ENCODE measurements at regions not wholly inside any gene's neighbourhood (a gene's known extent, or its start where the extent isn't known, plus 50 kb on each side); places are given as distances from the start of the nearest gene placed in this dataset.

DNA sequence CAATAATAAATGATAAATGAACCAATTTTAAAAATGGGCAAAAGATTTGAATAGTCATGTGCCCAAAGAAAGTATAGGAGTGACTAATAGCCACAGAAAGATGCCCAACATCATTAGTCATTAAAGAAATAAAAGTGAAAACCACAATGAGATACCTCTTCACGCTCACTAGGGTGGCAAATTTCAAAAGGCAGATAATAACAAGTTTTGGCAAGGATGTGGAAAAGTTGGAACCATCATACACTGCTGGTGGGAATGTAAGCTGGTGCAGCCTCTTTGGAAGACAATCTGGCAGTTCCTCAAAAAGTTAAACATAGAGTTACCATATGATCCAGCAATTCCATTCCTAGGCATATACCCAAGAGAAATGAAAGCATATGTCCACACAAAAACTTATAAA is 1819.8 kb downstream of the MAT2B start:
- no peaks in the 10 kb centered on the region for H3K36me3 ChIP-seq (ENCODE audit: control insufficient read depth in 2 of 2, extremely low read depth in 1 of 2, insufficient read depth in 2 of 2, low read length in 2 of 2)
- TF ChIP-seq, protein P1, sequence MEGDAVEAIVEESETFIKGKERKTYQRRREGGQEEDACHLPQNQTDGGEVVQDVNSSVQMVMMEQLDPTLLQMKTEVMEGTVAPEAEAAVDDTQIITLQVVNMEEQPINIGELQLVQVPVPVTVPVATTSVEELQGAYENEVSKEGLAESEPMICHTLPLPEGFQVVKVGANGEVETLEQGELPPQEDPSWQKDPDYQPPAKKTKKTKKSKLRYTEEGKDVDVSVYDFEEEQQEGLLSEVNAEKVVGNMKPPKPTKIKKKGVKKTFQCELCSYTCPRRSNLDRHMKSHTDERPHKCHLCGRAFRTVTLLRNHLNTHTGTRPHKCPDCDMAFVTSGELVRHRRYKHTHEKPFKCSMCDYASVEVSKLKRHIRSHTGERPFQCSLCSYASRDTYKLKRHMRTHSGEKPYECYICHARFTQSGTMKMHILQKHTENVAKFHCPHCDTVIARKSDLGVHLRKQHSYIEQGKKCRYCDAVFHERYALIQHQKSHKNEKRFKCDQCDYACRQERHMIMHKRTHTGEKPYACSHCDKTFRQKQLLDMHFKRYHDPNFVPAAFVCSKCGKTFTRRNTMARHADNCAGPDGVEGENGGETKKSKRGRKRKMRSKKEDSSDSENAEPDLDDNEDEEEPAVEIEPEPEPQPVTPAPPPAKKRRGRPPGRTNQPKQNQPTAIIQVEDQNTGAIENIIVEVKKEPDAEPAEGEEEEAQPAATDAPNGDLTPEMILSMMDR (optimal IDR thresholded peaks at IDR 0.05 in 1 of 3, IDR thresholded peaks at IDR 0.05 in 1 of 3, conservative IDR thresholded peaks at IDR 0.05 in 1 of 3; ENCODE audit: extremely low read depth in 1 of 3, insufficient read depth in 2 of 3, low read length in 3 of 3): no peak
- no peak for TF ChIP-seq EZH2 (IDR thresholded peaks at IDR 0.05; ENCODE audit: low read length)
- H3K27me3 ChIP-seq (ENCODE audit: control insufficient read depth, extremely low read depth, insufficient read depth, low read length): no peaks in the 10 kb centered on the region
- dilution Hi-C loops (cut with MboI; ENCODE audit: extremely low pct_ligation_motif_present, low sequenced_read_pairs): no loop called here
- H3K9me1 ChIP-seq (ENCODE audit: control insufficient read depth, extremely low read depth, insufficient read depth, low read length): no peaks in the 10 kb centered on the region
- peaks cover 12% of the 10 kb centered on the region for H3K4me1 ChIP-seq (ENCODE audit: control insufficient read depth, extremely low read depth, insufficient read depth, low read length)
- no peaks in the 10 kb centered on the region for H3K9me3 ChIP-seq (ENCODE audit: control insufficient read depth, low read depth, low read length)
- H4K20me1 ChIP-seq (ENCODE audit: control insufficient read depth, extremely low read depth, insufficient read depth, low read length): no peaks in the 10 kb centered on the region
- H3K79me2 ChIP-seq (ENCODE audit: control insufficient read depth, insufficient read depth, low read length): no peaks in the 10 kb centered on the region
- no peak overlapping the region for H2AFZ ChIP-seq (ENCODE audit: control insufficient read depth, low read length)
- FAIRE-seq (peak; percentile 90), DNase-seq (ENCODE audit: low read depth, low spot score) (no peak)
- H3K27ac ChIP-seq (ENCODE audit: control insufficient read depth, insufficient read depth, low read length): peak overlapping the region; percentile 48
- H3K4me3 ChIP-seq (ENCODE audit: control insufficient read depth in 2 of 3, extremely low read depth in 1 of 3, insufficient read depth in 2 of 3, low read depth in 1 of 3, low read length in 3 of 3): no peak overlapping the region
- no peak overlapping the region for H3K4me2 ChIP-seq (ENCODE audit: control insufficient read depth, extremely low read depth, insufficient read depth, low read depth, low read length)
- no peak overlapping the region for H3K9ac ChIP-seq (ENCODE audit: control insufficient read depth, extremely low read depth, insufficient read depth, low read length)

- TF ChIP-seq, protein P1 (optimal IDR thresholded peaks at IDR 0.05 in 1 of 3, IDR thresholded peaks at IDR 0.05 in 1 of 3, conservative IDR thresholded peaks at IDR 0.05 in 1 of 3; ENCODE audit: extremely low read depth in 1 of 3, insufficient read depth in 2 of 3, low read length in 3 of 3): no peak
- TF ChIP-seq EZH2 (IDR thresholded peaks at IDR 0.05; ENCODE audit: low read length): no peak
- Histone ChIP-seq H4K20me1 (ENCODE audit: control insufficient read depth, extremely low read depth, insufficient read depth, low read length) (no peaks in the 10 kb centered on the region), H3K4me2 (ENCODE audit: control insufficient read depth, extremely low read depth, insufficient read depth, low read depth, low read length) (no peak overlapping the region), H2AFZ (ENCODE audit: control insufficient read depth, low read length) (no peak overlapping the region), H3K36me3 (ENCODE audit: control insufficient read depth in 2 of 2, extremely low read depth in 1 of 2, insufficient read depth in 2 of 2, low read length in 2 of 2) (no peaks in the 10 kb centered on the region), H3K9ac (ENCODE audit: control insufficient read depth, extremely low read depth, insufficient read depth, low read length) (no peak overlapping the region), H3K27ac (ENCODE audit: control insufficient read depth, insufficient read depth, low read length) (no peak overlapping the region), H3K9me1 (ENCODE audit: control insufficient read depth, extremely low read depth, insufficient read depth, low read length) (no peaks in the 10 kb centered on the region), H3K4me1 (ENCODE audit: control insufficient read depth, extremely low read depth, insufficient read depth, low read length) (peaks cover 3% of the 10 kb centered on the region), H3K79me2 (ENCODE audit: control insufficient read depth, insufficient read depth, low read length) (no peaks in the 10 kb centered on the region), H3K9me3 (ENCODE audit: control insufficient read depth, low read depth, low read length) (no peaks in the 10 kb centered on the region), H3K4me3 (ENCODE audit: control insufficient read depth in 2 of 3, extremely low read depth in 1 of 3, insufficient read depth in 2 of 3, low read depth in 1 of 3, low read length in 3 of 3) (no peak overlapping the region), H3K27me3 (ENCODE audit: control insufficient read depth, extremely low read depth, insufficient read depth, low read length) (no peaks in the 10 kb centered on the region)
- no peak for FAIRE-seq
- dilution Hi-C loops (cut with MboI; ENCODE audit: extremely low pct_ligation_motif_present, low sequenced_read_pairs): no loop called here
- no peak for DNase-seq (ENCODE audit: low read depth, low spot score)
Observed at GRCh38 chr5:165327631-165328030, 1822.2 kb downstream of the MAT2B start.

Measured in keratinocyte (primary cell).